MM.1S (cell line): ENCODE measurements at regions not wholly inside any gene's neighbourhood (a gene's known extent, or its start where the extent isn't known, plus 50 kb on each side); places are given as distances from the start of the nearest gene placed in this dataset.

Experiments
- DNase-seq: peaks from one replicate; pipeline ENCODE4 v3.0.0-alpha.2; 2015
- H2AFZ ChIP-seq: fragments of 300-600 bp; sonication (generic); 2 replicates; pipeline ENCODE4 v1.6.0; 2016; ENCODE audit warnings: antibody characterized with exemption, low read length
- H3F3A ChIP-seq: fragments of 300-600 bp; sonication (generic); 2 replicates; pipeline ENCODE4 v1.6.1; 2016; ENCODE audit warnings: mild to moderate bottlenecking, antibody characterized with exemption, low read length, moderate library complexity, mixed read lengths; ENCODE audit not compliant: insufficient read depth
- H3K27ac ChIP-seq: fragments of 300-600 bp; sonication (generic); 2 replicates; pipeline ENCODE4 v1.5.1; 2016; ENCODE audit warnings: mild to moderate bottlenecking, low read length
- H3K27me3 ChIP-seq: fragments of 300-600 bp; sonication (generic); replicated peaks from 2 replicates; pipeline ENCODE4 v1.6.0; 2016; ENCODE audit warnings: low read length; ENCODE audit not compliant: insufficient read depth
- H3K36me3 ChIP-seq: fragments of 300-600 bp; sonication (generic); replicated peaks from 2 replicates; pipeline ENCODE4 v1.6.1; 2016; ENCODE audit warnings: mild to moderate bottlenecking, low read length, mixed read lengths; ENCODE audit not compliant: insufficient read depth
- H3K4me1 ChIP-seq: fragments of 300-600 bp; sonication (generic); 2 replicates; pipeline ENCODE4 v1.6.1; 2016; ENCODE audit warnings: low read length, mixed read lengths
- H3K4me2 ChIP-seq: fragments of 300-600 bp; sonication (generic); 2 replicates; pipeline ENCODE4 v1.6.0; 2016; ENCODE audit warnings: low read depth, low read length
- H3K4me3 ChIP-seq: fragments of 300-600 bp; sonication (generic); 2 replicates; pipeline ENCODE4 v1.5.1; 2016; ENCODE audit warnings: low read length, mixed read lengths
- H3K79me2 ChIP-seq: fragments of 300-600 bp; sonication (generic); 2 replicates; pipeline ENCODE4 v1.6.1; 2016; ENCODE audit warnings: mixed run types, low read length, mixed read lengths
- H3K9ac ChIP-seq: fragments of 300-600 bp; sonication (generic); 2 replicates; pipeline ENCODE4 v1.6.1; 2016; ENCODE audit warnings: low read length, mixed read lengths
- H3K9me2 ChIP-seq: fragments of 300-600 bp; sonication (generic); replicated peaks from 2 replicates; pipeline ENCODE4 v1.6.1; 2016; ENCODE audit warnings: mild to moderate bottlenecking, low read length, mixed read lengths; ENCODE audit not compliant: insufficient read depth
- H3K9me3 ChIP-seq: fragments of 300-600 bp; sonication (generic); replicated peaks from 2 replicates; pipeline ENCODE4 v1.6.1; 2016; ENCODE audit warnings: mild to moderate bottlenecking, low read length, mixed read lengths; ENCODE audit not compliant: insufficient read depth
- H4K20me1 ChIP-seq: fragments of 300-600 bp; sonication (generic); 2 replicates; pipeline ENCODE4 v1.6.1; 2016; ENCODE audit warnings: mild to moderate bottlenecking, low read length, moderate library complexity, mixed read lengths; ENCODE audit not compliant: insufficient read depth
- EZH2 ChIP-seq: fragments of 300-600 bp; sonication (generic); optimal IDR thresholded peaks from 2 replicates; pipeline ENCODE3; 2017; ENCODE audit warnings: low read depth, mild to moderate bottlenecking, antibody characterized with exemption, low read length, mixed read lengths
- EZH2phosphoT487 ChIP-seq: fragments of 300-600 bp; sonication (generic); IDR thresholded peaks from 2 replicates; pipeline ENCODE4 v1.6.1; 2018; ENCODE audit warnings: antibody characterized with exemption, low read length
- TF ChIP-seq, protein P1 (sequence below): fragments of 300-600 bp; sonication (generic); IDR thresholded peaks from 2 replicates; pipeline ENCODE4 v1.5.1; 2016; ENCODE audit warnings: antibody characterized with exemption, low read length, mixed read lengths

DNA sequence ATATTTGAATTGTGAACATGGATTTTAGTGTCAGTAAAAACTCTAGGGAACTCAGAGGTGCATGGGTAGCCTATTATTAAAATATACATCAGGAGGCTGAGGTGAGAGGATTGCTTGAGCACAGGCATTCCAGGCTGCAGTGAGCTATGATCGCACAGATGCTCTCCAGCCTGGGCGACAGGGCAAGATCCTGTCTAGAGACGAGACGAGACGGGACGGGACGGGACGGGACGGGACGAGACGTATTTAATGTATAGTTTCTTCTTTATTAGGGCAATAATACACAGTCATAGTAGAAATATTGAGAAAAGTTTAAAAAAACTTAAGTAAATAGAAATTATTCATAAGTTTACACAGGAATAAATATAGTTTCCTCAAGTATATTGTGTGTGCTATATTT is 89.3 kb downstream of the DIPK2A start:
- no peaks in the 10 kb centered on the region for H3K27me3 ChIP-seq
- no peaks in the 10 kb centered on the region for H3K79me2 ChIP-seq
- no peak overlapping the region for H3K4me3 ChIP-seq
- H3K4me2 ChIP-seq: no peak overlapping the region
- H3K36me3 ChIP-seq: no peaks in the 10 kb centered on the region
- H2AFZ ChIP-seq: no peak overlapping the region
- no peaks in the 10 kb centered on the region for H3K9me3 ChIP-seq
- no peak overlapping the region for H3K9ac ChIP-seq
- H3F3A ChIP-seq: no peaks in the 10 kb centered on the region
- no peaks in the 10 kb centered on the region for H3K9me2 ChIP-seq
- no peak overlapping the region for H3K27ac ChIP-seq
- no peaks in the 10 kb centered on the region for H4K20me1 ChIP-seq
- TF ChIP-seq, protein P1, sequence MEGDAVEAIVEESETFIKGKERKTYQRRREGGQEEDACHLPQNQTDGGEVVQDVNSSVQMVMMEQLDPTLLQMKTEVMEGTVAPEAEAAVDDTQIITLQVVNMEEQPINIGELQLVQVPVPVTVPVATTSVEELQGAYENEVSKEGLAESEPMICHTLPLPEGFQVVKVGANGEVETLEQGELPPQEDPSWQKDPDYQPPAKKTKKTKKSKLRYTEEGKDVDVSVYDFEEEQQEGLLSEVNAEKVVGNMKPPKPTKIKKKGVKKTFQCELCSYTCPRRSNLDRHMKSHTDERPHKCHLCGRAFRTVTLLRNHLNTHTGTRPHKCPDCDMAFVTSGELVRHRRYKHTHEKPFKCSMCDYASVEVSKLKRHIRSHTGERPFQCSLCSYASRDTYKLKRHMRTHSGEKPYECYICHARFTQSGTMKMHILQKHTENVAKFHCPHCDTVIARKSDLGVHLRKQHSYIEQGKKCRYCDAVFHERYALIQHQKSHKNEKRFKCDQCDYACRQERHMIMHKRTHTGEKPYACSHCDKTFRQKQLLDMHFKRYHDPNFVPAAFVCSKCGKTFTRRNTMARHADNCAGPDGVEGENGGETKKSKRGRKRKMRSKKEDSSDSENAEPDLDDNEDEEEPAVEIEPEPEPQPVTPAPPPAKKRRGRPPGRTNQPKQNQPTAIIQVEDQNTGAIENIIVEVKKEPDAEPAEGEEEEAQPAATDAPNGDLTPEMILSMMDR: no peak
- TF ChIP-seq EZH2phosphoT487: no peak
- TF ChIP-seq EZH2: no peak
- DNase-seq: no peak
- H3K4me1 ChIP-seq: no peaks in the 10 kb centered on the region

DNA sequence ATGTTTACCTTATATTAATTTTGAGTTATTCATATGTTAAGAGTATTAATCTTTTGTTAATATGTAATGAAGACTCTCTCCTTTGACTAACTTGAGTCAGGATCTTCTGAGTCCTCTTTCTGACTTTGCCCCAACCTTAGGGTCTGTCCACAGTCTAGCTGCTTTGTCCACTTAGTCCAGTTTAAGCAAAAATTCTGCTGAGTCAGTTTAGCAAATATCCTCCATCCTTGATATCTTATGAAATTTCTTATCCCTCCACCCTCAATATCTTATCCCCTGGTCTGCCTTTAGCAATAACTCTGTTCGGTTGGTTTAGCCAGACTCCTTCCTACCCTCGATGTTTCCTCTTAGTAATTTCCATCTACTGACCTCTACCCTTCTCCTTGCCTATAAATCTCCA is 91.7 kb downstream of the DIPK2A start:
- no peaks in the 10 kb centered on the region for H3K9me2 ChIP-seq
- no peaks in the 10 kb centered on the region for H3K79me2 ChIP-seq
- no peaks in the 10 kb centered on the region for H3K36me3 ChIP-seq
- H3K9me3 ChIP-seq: no peaks in the 10 kb centered on the region
- TF ChIP-seq EZH2phosphoT487 (no peak), EZH2 (no peak)
- TF ChIP-seq, protein P1: no peak
- H3K4me1 ChIP-seq: no peaks in the 10 kb centered on the region
- H3K27ac ChIP-seq: no peak overlapping the region
- H3K27me3 ChIP-seq: no peaks in the 10 kb centered on the region
- no peak overlapping the region for H2AFZ ChIP-seq
- DNase-seq: no peak
- no peak overlapping the region for H3K4me3 ChIP-seq
- no peak overlapping the region for H3K4me2 ChIP-seq
- no peaks in the 10 kb centered on the region for H4K20me1 ChIP-seq
- H3F3A ChIP-seq: no peaks in the 10 kb centered on the region
- no peak overlapping the region for H3K9ac ChIP-seq

DNA sequence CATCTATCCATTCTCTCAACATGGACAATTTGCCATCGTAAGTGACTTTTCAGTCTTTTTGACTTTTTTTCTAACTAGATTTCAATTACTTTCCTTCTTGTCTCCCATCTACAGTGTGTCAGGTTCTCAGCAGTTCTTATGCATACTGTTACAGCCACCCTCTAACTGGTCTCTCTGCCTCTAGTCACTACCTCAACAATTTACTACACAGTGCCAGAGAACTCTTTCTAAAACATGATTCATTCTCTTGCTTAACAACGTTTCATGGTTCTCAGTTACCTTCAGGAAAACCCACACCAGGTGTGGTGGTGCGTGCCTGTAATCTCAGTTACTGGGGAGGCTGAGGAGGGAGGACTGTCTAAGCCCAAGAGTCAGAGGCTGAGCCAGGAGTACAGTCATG is 95.4 kb downstream of the DIPK2A start:
- no peaks in the 10 kb centered on the region for H3K79me2 ChIP-seq
- no peak overlapping the region for H3K4me3 ChIP-seq
- no peaks in the 10 kb centered on the region for H4K20me1 ChIP-seq
- no peaks in the 10 kb centered on the region for H3F3A ChIP-seq
- H3K9me2 ChIP-seq: no peaks in the 10 kb centered on the region
- DNase-seq: no peak
- H3K9ac ChIP-seq: no peak overlapping the region
- H2AFZ ChIP-seq: no peak overlapping the region
- H3K36me3 ChIP-seq: no peaks in the 10 kb centered on the region
- no peaks in the 10 kb centered on the region for H3K27me3 ChIP-seq
- H3K9me3 ChIP-seq: no peaks in the 10 kb centered on the region
- H3K27ac ChIP-seq: no peak overlapping the region
- no peaks in the 10 kb centered on the region for H3K4me1 ChIP-seq
- no peak overlapping the region for H3K4me2 ChIP-seq
- TF ChIP-seq EZH2: no peak

DNA sequence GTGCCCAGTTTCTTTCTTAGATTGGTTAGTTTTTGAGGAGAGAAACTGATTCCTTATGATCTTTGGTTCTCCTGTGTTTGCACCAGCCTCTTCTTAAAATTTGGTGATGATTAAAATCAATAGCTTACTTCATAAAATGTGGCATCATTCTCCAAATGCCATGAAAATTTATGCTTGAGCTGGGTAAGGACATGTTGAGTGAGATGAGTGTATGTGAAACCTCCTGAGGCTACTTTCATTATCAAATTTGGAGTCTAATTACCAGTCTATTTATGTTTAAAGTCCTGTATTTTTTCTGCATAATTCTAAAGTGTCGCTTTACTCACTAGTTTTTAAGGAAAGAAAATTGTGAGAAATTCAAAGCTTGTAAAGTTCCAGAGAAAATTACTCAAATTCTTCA is 102.1 kb downstream of the DIPK2A start:
- no peaks in the 10 kb centered on the region for H3K27me3 ChIP-seq
- H3K9me2 ChIP-seq: no peaks in the 10 kb centered on the region
- no peak for DNase-seq
- no peak overlapping the region for H3K27ac ChIP-seq
- TF ChIP-seq, protein P1: no peak
- TF ChIP-seq EZH2phosphoT487: no peak
- no peak for TF ChIP-seq EZH2
- H4K20me1 ChIP-seq: no peaks in the 10 kb centered on the region
- no peak overlapping the region for H3K4me2 ChIP-seq
- H3K36me3 ChIP-seq: no peaks in the 10 kb centered on the region
- no peaks in the 10 kb centered on the region for H3K4me1 ChIP-seq
- no peak overlapping the region for H2AFZ ChIP-seq
- H3K9ac ChIP-seq: no peak overlapping the region
- no peak overlapping the region for H3K4me3 ChIP-seq
- H3K79me2 ChIP-seq: no peaks in the 10 kb centered on the region
- no peaks in the 10 kb centered on the region for H3K9me3 ChIP-seq
- no peaks in the 10 kb centered on the region for H3F3A ChIP-seq
